Fibroblast of skin of abdomen (primary cell): ENCODE measurements at regions not wholly inside any gene's neighbourhood (a gene's known extent, or its start where the extent isn't known, plus 50 kb on each side); places are given as distances from the start of the nearest gene placed in this dataset.
A peak's percentile ranks its signal among the peaks of the same experiment; 100 is the strongest.
"Not testable (repeated sequence)": the region's sequence is repeated elsewhere in the genome, so short reads cannot be mapped to it uniquely, and the experiment has no call there.

Source experiments
- DNase-seq: peaks from one replicate; pipeline ENCODE4 v3.0.0-alpha.2; 2013

DNA sequence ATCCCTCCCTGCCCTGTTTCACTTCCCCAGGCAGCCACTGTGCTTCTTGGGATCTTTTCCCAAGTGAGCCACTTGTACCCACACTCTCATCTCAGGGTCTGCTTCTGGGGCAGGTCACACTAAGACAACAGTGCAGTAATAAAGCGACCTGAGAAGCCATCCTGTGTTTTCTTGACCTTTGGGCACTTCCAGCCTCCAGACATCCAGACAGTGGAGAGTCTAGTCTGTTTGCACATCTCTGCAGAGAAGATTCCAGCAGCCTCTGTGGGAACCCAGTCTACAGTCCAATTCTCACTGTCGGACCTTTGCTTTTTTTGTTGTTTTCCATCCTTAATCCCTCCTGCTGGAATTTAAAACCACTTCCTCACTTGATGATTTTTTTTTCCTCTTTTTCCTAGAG, 50.3 kb upstream of the ATP6AP2 start:
- DNase-seq = no peak

DNA sequence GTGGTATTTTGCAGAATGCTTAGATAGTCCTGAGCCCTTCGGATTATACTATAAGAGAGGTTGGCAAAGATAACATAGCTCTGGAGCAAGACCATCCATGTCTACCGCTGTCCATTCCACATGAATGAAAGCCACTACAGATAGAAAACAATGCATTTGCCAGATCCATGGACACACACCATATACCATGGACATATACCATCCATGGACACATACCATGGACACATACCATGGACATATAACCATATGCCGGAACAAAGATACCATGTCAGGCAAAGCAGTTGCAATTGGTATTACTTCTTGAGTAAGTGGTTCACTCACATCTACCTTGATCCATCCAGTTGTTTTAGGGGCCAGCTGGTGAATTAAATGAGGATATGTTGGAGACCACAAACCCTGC, 53.2 kb upstream of the ATP6AP2 start:
- DNase-seq = no peak

DNA sequence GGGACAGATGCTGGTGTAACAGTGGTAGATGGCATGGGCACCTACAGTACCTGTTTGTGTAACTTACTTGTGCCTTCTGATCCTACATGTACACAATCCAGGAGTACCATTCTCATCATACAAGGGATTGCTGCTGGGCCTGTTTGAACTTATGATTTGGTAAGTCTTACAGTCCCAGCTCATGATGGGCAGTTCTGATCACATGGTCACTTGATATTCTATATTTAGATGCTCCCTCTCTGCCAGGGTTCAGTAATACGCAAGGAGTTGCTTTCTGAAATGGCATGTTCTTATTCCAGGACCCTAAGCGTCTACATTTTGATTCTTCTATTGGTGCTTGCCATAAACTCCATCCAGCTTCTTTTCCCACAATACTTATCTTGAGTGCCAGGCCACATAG, 54.4 kb upstream of the ATP6AP2 start:
- DNase-seq = no peak

DNA sequence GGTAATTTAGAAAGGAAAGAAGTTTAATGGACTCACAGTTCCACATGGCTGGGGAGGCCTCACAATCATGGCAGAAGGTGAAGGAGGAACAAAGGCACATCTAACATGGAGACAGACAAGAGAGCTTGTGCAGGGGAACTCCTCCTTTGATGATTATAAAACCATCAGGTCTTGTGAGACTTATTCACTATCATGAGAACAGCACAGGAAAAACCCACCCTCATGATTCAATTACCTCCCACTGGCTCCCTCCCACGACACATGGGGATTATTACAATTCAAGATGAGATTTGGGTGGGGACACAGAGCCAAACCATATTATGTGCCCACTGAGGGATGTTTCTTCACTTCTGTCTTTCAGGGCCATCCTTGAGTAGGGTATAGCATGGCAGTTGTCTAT, 54.9 kb upstream of the ATP6AP2 start:
- not testable (repeated sequence) for DNase-seq

DNA sequence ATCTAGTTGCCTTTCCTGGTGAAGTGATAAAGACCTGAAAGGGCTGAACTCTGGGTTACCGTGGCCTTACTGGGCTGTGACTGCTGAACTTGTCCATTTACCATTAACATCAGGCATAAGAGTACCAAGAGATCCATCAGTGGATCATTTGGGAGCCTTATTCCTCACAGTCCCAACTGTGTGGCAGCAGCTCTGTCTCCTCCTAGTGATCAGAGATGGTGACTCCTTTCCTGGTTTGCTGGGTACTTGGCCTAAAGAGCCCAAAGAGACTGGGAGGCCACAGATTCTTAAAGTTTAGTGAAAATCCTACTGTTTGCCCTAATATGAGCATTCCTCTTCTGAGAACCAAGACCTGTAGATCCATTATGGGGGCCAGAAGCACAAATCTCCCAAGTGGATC, 56.3 kb upstream of the ATP6AP2 start:
- no peak for DNase-seq

DNA sequence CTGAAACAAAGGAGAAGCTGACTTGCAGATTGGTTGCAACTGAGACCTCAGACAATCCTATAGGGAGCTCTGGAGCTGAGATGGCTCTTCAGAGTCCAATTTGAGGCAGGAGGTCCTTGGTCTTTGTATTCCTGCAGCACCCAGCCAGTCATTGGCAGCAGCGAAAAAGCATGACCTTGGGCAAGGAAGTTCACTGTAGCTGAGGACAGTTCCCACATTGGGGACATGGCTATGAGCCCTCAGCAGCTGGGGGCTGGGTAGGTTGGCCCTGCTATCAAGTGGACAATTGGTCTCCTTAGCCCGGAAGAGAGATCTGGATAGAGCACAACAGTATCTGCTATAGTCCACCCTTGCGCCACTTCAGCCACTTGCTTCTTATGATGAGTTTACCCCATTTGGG, 56.9 kb upstream of the ATP6AP2 start:
- no peak for DNase-seq

DNA sequence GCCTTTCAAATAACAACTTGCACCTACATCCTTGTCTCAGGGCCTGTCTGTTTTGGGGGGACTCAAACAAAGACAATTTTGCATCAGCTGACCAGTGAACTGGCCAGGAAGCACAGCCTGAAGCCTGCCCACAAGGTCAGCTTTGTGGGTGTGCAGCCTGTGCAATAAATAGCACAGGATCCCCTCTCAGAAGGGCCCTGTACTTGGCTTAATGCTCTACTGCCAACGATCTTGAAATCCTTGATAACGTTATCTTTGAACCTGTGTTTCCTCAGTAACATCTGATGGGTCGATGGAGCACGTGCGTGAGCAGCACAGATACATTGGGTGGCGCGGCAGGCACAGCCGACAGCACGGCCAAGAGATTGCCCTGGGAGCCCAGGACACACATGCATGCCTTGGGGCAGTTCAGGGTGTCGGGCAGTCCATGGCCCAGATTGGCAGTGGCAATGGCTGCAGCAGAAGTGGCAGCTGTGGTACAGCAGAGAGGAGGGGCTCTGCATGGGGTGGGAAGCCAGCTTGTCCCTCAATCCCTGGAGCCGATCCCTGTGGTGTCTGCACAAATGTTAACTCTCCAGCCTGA, 58.8 kb upstream of the ATP6AP2 start:
- DNase-seq = no peak

DNA sequence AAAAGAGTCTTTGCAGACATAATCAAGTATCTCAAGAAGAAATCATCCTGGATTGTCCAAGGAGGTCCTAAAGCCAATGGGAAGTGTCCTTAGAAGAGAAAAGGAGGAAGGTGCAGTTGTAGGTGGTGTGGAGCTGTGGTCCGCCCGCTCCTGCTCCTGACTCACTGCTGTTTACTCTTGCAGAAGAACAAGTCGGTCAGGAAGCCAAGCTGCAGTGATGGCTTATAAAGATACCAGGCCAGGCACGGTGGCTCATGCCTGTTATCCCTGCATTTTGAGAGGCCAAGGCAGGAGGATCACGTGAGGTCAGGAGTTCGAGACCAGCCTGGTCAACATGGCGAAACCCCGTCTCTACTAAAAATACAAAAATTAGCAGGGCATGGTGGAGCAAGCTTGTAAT, 66.4 kb upstream of the ATP6AP2 start:
- DNase-seq = no peak

DNA sequence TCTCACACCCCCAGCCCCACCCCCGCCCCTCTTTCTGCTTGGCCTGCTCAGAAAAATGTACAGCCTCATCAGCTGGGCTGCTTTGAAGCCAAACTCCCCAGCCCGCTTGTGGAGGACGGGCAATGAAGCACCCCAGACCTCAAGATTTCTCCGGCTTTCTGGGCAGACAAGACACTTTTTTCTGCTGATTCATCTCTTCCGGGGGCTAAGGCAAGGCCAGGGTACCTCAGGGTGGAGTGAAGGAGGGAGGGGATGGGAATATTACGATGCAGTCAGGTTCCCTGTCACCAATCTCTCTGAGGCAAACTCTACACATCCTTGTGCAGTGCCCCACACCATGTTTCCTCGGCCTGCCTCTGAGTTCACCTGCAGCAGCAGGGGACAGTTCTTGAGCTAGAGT, 66.9 kb upstream of the ATP6AP2 start:
- no peak for DNase-seq

DNA sequence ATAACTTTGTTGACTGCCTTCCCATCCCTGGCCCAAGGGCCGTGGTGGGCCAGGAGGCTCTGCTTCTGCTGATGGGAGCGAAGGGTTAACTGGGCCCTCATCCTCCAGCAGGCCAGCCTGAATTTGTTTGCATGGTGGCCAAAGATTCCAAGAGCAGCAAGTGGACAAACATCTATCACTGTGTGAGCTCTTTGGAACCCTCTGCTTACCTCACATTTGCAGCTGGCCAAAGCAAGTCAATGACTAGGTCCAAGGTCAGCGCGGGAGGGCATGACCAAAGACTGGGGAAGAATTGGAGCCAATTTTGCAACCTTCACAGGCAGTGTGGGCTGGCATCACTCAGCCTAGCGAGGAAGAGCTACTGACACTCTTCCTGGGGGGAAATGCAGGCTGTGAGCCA, 67.8 kb upstream of the ATP6AP2 start:
- DNase-seq = no peak

DNA sequence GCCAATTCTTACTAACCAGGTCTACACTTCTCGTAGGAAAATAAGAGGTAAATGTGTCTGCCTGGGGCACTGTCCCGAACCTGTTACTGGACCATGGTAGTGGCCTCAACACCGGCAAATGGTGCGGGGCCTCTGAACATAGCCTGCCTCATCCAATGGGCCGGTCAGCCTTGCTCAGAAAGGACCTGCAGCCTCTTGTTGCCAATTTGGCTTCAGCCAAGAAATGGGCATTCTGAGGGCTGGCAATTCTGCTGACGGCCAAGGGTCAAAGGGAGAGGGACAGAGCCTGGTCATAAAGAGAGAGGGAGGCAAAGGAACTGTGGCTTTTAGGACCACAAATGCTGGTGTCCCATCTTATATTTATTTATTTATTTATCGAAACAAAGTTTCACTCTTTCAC, 69.5 kb upstream of the ATP6AP2 start:
- no peak for DNase-seq

DNA sequence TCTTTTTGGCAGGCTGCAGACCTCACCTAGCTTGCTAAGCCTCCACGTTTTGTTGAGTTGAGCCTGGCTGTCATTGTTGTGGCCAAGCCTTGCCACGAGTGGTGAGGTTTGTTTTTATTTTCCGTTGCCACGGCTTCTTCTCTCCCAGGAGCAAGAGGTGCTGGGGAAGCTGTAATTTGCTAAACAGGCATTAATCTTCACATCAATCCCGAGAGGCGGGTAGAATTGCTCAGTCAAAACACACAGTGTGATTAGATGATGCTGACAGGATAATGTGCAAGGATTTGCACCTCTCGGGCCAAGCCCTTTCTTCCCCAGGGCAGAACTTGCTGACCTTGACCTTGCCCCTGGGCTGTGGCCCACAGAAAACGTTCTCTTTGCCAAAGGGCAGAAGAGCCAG, 72.2 kb upstream of the ATP6AP2 start:
- no peak for DNase-seq

DNA sequence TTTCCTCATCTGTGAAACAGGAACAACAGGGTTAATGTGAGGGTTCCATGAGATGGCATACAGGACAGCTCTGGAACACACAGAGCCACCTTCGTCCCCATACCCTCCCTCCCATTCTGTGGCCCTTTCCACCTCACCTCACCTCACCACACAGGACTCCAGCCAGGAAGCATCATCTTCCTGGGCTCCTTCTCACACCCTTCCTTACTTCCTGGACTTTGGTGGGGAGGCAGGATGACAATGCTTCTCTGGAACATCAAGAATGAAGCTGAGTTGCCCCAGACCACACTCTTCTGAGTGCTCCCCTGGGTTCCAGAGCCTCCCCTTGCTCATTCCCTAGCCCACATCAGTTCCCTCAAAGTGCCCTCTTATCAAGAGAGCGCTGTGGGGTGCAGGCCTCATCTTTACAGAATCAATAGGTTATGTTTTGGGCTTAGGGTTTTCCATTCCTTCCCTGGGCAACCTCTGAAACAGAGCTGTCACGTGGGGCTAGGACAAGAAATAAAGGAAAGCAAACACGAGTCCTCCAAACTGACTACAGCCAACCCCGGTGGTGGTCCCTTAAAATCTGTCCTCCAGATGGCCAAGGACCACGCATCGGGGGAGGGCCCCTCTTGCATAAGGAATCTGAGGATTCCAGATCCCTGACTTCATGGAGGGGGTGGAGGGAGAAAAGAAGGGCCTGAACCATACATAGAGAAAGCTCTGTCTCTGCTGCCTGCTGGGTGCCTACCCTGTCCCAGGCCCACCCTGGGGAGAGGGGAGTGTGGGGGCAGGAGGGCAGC, 74.4 kb upstream of the ATP6AP2 start:
- DNase-seq = peak; percentile 82

DNA sequence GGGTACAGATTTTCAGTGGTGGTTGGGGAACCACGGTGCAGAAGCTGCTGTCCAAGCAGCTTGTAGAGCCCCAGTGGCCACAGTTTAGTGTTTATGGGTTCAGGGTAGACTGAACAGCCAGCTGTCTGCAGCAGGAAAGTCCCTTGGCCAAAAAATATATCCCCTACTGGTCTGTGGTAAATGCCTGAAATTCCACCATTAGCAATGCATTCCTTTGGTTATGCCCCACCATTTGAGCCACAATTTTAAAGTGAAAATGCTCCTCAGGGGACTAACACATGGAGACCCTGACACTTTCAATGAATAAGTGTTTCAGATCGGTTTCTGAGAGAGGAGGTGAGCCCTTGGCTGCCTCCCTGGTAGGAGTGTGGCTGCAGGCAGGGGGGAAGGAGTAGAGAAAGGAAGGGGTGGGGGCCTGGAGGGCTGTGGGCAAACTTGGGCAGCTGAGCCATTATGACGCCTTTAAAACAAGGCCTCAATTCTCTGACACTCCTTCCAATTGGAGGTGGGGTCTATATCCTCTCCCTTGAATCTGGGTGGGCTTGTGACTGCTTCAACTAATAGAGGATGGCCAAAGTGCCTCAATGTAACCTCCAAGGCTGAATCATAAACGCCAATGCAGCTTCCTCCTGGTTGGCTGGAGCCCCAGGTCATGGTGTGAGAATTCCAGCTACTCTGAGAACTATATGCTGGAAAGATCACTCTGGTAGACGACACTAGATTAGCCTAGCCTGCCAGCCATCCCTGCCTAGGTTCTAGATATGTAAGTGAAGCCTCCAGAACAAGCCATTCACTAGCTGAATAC, 75.8 kb upstream of the ATP6AP2 start:
- peak; percentile 96 for DNase-seq

DNA sequence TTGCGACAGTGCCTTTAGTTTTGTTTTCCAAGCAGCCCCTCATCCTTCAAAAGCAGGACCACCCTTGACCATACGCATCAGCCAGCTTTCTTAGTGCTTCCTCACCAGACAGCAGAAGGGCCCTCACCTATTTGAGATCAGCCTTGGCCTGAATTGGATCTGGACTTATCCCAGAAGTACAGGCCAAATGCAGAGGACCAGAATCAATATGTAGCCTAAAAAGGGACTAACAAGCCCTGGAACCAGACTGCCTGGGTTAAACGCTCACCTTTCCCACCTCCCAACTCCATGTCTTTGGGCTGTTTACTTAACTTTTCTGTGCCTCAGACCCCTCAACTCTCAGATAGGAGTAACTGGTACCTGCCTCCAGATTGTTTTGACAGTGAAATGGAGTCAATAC, 77.7 kb upstream of the ATP6AP2 start:
- DNase-seq = no peak

DNA sequence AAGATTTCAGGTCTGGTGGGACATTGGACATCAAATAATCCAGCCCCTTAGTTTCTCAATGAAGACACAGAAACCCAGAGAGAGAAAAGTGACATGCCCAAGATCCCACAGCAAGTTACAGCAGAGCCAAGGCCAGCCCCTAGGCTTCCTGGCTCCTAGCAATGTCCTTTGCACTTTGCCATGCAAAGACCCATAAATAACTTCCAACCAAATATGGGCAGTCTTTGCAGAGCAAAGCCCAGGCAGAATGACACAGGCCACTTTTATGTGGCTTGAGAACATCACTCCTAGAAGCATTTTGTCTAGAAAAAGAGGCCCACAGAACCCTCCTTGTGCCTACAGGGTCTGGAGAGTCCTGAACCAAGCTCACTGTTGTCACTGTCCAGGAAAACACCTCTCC, 78.1 kb upstream of the ATP6AP2 start:
- DNase-seq = no peak

DNA sequence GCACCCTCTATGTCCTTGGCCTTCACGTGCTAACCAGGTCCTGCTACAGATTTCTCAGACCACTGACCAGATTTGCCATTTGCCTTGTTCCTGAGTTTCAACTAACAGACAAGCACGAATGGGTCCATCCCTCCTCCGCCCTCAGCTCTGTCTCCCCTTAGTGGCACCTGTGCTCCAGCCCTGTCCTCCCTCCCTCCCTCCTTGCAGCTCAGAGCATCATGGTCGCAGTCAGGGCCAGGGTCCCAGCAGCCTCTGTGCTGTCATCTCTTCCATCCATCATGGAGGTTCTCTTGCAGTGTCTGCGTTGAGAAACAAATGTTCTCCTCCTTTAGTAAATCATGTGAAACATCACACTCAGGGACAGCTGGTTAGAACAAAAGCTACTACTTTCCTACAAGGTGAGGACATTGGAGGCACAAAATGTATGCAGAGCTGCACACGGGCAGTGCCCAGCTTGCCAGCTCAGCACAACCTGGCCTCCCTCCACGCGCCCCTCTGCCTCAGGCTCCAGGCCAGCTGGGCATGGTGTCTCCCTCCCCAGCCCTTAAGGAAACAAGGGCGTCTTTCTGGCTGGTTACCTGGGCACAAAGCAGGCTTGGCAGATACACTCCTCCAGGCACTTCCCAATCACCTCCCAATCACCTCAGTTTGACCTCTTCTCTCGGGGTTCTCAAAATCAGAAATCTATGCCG, 79.5 kb upstream of the ATP6AP2 start:
- DNase-seq = no peak

DNA sequence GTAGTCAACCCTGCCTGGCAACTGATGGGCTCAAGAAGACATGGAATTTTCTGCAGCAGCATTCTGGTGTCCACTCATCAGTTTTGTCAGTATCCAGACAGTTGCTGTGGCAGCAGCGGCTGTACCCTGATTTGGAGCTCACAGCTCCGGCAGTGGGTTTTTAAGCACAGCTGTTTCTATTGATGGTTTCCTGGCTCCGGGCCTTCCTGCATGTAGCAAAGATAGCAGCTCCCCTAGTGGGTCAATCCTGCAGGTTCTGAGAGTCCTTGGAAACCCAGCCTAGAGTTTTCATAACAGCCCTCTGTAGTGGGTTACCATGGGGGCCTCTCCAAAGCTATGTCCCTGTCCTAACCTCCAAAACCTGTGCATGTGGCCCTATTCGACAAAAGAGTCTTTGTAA, 84.0 kb upstream of the ATP6AP2 start:
- peak; percentile 50 for DNase-seq

DNA sequence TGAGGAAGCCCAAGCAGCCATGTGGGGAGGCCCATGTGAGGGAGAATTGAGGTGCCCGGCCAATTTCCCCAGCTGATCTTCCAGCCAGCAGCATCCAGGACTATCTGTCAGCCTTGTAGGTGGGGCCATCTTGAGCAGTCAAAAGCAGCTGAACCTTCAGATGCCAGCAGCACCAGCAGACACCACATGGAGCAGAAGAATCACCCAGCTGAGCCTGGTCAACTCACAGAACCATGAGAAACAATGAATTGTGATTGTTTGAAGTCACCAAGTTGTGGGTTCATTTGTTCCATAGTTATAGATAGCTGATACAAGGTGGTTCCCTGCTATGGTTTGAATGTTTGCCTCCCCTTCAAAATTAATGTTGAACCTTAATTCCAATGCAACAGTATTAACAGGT, 85.1 kb upstream of the ATP6AP2 start:
- no peak for DNase-seq

DNA sequence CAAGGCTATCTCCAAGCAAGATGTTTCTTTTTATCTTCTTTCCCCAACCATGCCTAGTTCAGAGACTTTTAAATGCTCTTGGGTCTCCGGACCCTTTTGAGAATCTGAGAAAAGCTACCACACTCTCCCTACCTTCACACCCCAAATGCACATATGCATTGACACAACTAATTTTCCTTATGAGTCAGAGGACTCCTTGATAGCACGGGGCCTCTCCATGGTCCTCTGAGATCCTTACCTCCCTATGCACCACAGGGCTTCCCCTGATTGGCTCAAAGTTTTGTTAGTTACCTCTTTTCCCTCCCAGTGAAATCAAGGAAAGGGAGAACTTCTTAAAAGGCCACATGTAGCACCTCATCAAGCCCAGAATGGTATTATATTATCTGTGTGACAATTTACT, 86.8 kb upstream of the ATP6AP2 start:
- DNase-seq = no peak

DNA sequence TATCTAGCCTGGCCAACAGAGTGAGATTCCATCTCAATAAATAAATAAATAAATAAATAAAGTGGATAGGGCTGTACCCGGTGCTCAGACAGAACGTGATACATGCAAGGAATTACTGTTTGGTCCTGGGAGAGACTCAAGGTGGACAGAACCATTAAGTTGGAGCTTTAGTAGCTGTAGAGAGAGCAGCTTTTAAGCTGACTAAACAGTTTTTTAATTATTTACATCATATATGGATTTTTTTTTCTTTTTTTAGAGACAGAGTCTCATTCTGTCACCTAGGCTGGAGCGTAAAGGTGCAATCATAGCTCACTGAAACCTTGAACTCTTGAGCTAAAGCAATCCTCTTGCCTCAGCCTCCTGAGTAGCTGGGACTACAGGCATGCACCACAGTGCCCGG, 92.5 kb upstream of the ATP6AP2 start:
- no peak for DNase-seq

DNA sequence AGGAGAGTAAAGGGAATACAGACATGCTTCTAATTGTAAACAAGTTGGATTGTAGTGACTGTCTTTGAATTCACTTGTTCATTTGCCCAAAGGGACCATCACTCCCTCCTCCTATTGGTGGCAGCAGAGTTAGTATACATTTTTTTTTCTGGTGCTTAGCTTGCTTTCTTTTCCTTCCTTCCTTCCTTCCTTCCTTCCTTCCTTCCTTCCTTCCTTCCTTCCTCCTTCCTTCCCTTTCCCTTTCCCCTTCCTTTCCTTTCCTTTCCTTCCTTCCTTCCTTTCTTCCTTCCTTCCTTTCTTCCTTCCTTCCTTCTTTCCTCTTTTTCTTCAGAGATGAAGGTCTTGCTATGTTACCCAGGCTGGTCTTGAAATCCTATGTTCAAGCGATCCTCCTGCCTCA, 94.8 kb upstream of the ATP6AP2 start:
- DNase-seq = no peak

DNA sequence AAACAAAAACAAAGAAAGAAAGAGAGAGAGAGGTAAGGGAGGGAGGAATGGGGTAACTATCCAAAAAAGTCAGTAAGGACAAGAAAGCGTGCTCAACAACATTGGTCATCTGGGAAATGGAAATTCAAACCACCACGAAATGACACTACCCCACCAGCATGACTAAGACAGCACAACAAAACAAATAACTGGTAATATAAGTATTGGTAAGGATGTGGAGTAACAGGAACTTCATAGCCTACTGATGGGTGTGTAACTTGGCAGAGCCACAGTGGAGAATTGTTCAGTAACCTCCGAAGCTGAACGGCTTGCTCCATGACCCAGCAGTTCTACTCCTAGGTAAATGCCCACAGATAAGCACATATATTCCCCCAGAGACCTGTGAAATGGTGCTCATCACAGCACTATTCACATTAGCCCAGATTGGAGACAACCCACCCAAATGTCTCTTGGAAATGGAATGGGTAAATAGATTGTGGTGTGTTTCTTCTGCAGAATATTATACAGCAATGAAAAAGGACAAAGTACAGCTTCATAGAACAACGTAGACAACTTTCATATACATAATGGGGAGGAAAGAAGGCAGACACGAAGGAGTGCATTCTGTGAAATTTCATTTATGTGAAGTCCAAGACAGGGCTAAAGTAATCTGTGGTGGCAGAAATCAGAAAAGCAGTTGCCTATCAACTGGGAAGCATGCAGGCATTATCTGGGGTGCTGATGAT, 95.5 kb upstream of the ATP6AP2 start:
- DNase-seq = no peak
